C4-2B (cell line): ENCODE measurements at regions not wholly inside any gene's neighbourhood (a gene's known extent, or its start where the extent isn't known, plus 50 kb on each side); places are given as distances from the start of the nearest gene placed in this dataset.

ENCODE experiments used
- CTCF ChIP-seq: fragments of 450-650 bp; conservative IDR thresholded peaks from 2 replicates; pipeline ENCODE4 v1.5.1; 2017; ENCODE audit warnings: mild to moderate bottlenecking
- ZFX ChIP-seq: fragments of 450-650 bp; IDR thresholded peaks from 2 replicates; pipeline ENCODE4 v1.6.1; 2017

GRCh38 chr10:106454233-106454632 lies 710.3 kb downstream of the SORCS1 start:
- TF ChIP-seq CTCF = no peak
- TF ChIP-seq ZFX = no peak
